ENCODE measurements at regions not wholly inside any gene's neighbourhood (a gene's known extent, or its start where the extent isn't known, plus 50 kb on each side); places are given as distances from the start of the nearest gene placed in this dataset.

GRCh38 chr2:128452536-128453530 lies 134.2 kb upstream of the HS6ST1 start (continued):
- TF ChIP-seq STAT6 (CRISPR knock-in tag; conservative IDR thresholded peaks at IDR 0.05; ENCODE audit: low read depth) = no peak
- no peak for TF ChIP-seq KAT7 (CRISPR knock-in tag; IDR thresholded peaks at IDR 0.05; ENCODE audit: borderline replicate concordance)
- TF ChIP-seq CREB1 (CRISPR knock-in tag; IDR thresholded peaks at IDR 0.05) = no peak
- TF ChIP-seq ARID4B (CRISPR knock-in tag; IDR thresholded peaks at IDR 0.05; ENCODE audit: borderline replicate concordance) = no peak
- TF ChIP-seq CTCF (IDR thresholded peaks at IDR 0.05) = no peak
- TF ChIP-seq SMAD3 (CRISPR knock-in tag; IDR thresholded peaks at IDR 0.05; ENCODE audit: borderline replicate concordance) = no peak
- no peak for TF ChIP-seq CDX4 (CRISPR knock-in tag; IDR thresholded peaks at IDR 0.05; ENCODE audit: borderline replicate concordance)
- no peak for TF ChIP-seq ESRRA (CRISPR knock-in tag; IDR thresholded peaks at IDR 0.05; ENCODE audit: borderline replicate concordance)
- no peak for TF ChIP-seq GRHL2 (CRISPR knock-in tag; IDR thresholded peaks at IDR 0.05; ENCODE audit: insufficient replicate concordance, severe bottlenecking)

- Mint-ChIP-seq H3K27me3 (ENCODE audit: low read depth) (peaks cover 3% of the 10 kb centered on the region), H3K4me3 (no peak overlapping the region), H3K27ac (no peak overlapping the region), H3K36me3 (no peaks in the 10 kb centered on the region), H3K9me3 (peaks cover 28% of the 10 kb centered on the region), H3K4me1 (no peaks in the 10 kb centered on the region)
- ATAC-seq = no peak
- POLR2A ChIA-PET = no interaction called here
- no peak for DNase-seq (ENCODE audit: low spot score)
- CTCF ChIA-PET = no interaction called here
- TF ChIP-seq ZNF396 (CRISPR knock-in tag; IDR thresholded peaks at IDR 0.05; ENCODE audit: borderline replicate concordance) = no peak
- no peak for TF ChIP-seq SMAD3 (CRISPR knock-in tag; IDR thresholded peaks at IDR 0.05; ENCODE audit: borderline replicate concordance)
- TF ChIP-seq NFYB (CRISPR knock-in tag; conservative IDR thresholded peaks at IDR 0.05; ENCODE audit: low read depth) = no peak
Measured at GRCh38 chr2:128454980-128455720, 136.5 kb upstream of the HS6ST1 start.
